Medulla oblongata (tissue), 1 donor: ENCODE measurements at regions not wholly inside any gene's neighbourhood (a gene's known extent, or its start where the extent isn't known, plus 50 kb on each side); places are given as distances from the start of the nearest gene placed in this dataset.
"Not testable (repeated sequence)": the region's sequence is repeated elsewhere in the genome, so short reads cannot be mapped to it uniquely, and the experiment has no call there.

Experiments used
- DNase-seq: peaks from one replicate; pipeline ENCODE4 v3.0.0-alpha.2; 2015; ENCODE audit errors: extremely low spot score

GRCh38 chr4:29708473-29708872 is 1011.7 kb upstream of the PCDH7 start:
- no peak for DNase-seq

GRCh38 chr4:29710519-29710918 is 1009.6 kb upstream of the PCDH7 start:
- no peak for DNase-seq

- DNase-seq = no peak
Observed at GRCh38 chr4:29711226-29711625, 1008.9 kb upstream of the PCDH7 start.

- no peak for DNase-seq
Observed at GRCh38 chr4:29717287-29718057, 1002.7 kb upstream of the PCDH7 start.

GRCh38 chr4:29718136-29718535 is 1002.0 kb upstream of the PCDH7 start:
- DNase-seq = no peak

GRCh38 chr4:29722253-29722652 is 997.9 kb upstream of the PCDH7 start:
- no peak for DNase-seq

- no peak for DNase-seq
Observed at GRCh38 chr4:29726938-29727337, 993.2 kb upstream of the PCDH7 start.

GRCh38 chr4:29734343-29735213 is 985.6 kb upstream of the PCDH7 start:
- no peak for DNase-seq

GRCh38 chr4:29756966-29757365 is 963.2 kb upstream of the PCDH7 start:
- no peak for DNase-seq

- DNase-seq = no peak
Observed at GRCh38 chr4:29762151-29762550, 958.0 kb upstream of the PCDH7 start.

GRCh38 chr4:29770627-29771026 is 949.5 kb upstream of the PCDH7 start:
- no peak for DNase-seq

GRCh38 chr4:29788123-29788522 is 932.0 kb upstream of the PCDH7 start:
- not testable (repeated sequence) for DNase-seq

- DNase-seq = peak; percentile 22
Observed at GRCh38 chr4:29805245-29805644, 914.9 kb upstream of the PCDH7 start.

GRCh38 chr4:29805916-29806480 is 914.2 kb upstream of the PCDH7 start:
- DNase-seq = no peak

GRCh38 chr4:29817961-29818360 is 902.2 kb upstream of the PCDH7 start:
- DNase-seq = no peak

GRCh38 chr4:29829067-29829466 is 891.1 kb upstream of the PCDH7 start:
- no peak for DNase-seq

GRCh38 chr4:29852537-29852936 is 867.6 kb upstream of the PCDH7 start:
- DNase-seq = no peak

- DNase-seq = no peak
Observed at GRCh38 chr4:29853833-29854232, 866.3 kb upstream of the PCDH7 start.

- no peak for DNase-seq
Observed at GRCh38 chr4:29861307-29861706, 858.9 kb upstream of the PCDH7 start.

GRCh38 chr4:29867412-29867811 is 852.8 kb upstream of the PCDH7 start:
- DNase-seq = no peak

GRCh38 chr4:29900336-29900735 is 819.8 kb upstream of the PCDH7 start:
- DNase-seq = no peak

GRCh38 chr4:29908276-29908675 is 811.9 kb upstream of the PCDH7 start:
- DNase-seq = no peak

- no peak for DNase-seq
Observed at GRCh38 chr4:29927895-29928294, 792.3 kb upstream of the PCDH7 start.
